HG02798 (cell line): ENCODE measurements at regions not wholly inside any gene's neighbourhood (a gene's known extent, or its start where the extent isn't known, plus 50 kb on each side); places are given as distances from the start of the nearest gene placed in this dataset.
"Not testable (repeated sequence)": the region's sequence is repeated elsewhere in the genome, so short reads cannot be mapped to it uniquely, and the experiment has no call there.

Experiments used
- ATAC-seq: cut with Tn5 transposase; IDR thresholded peaks from one replicate; pipeline ENCODE4 v1.9.1; 2021; ENCODE audit warnings: mild to moderate bottlenecking; ENCODE audit not compliant: unreplicated experiment, poor library complexity

DNA sequence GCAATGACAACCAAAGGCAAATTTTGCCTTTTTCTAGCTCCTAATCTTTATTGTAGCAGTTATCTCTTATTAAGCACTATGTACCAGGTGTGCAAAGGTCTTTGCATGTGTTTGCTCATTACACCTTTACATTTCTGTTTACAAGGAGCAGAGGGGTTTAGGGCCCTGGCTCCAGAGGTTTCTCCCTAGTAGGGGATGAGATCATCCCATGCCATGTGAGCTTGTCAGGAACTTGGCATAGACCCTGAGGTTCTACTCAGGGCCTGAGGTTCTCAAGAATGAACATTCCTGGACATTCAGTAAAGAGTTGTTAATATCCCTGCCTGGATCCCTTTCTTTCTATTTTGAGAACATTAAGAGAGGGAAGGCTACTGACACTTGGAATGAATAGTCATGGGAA lies 292.0 kb downstream of the RPAP3 start:
- ATAC-seq: no peak

DNA sequence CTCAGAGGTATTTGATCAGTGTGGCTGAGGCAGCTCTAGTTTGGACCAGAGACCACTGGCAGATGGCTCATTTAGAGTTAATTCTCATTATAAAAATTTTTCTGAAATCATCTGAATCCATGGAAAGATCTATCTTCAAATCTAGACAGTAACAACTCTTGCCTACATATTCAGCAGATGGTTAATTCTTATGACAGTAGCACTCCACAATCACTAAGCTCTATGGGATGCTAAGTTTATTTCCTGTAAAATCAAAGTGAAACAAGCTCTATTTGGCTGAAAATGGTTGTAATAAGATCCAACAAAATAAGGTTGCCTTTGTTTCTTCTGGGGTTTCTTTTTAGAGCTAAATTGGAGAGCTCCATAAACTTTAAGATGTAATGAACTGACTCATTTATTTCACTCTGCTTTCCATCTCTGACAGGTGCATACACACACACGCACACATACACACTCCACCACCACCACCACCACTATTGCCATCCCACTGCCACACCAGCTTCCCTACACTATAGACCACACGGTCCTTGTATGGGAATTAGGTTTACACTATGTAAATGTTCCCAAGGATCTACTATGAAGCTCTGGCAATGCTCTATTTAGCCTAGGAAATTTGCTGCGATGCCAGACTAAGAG lies 293.1 kb downstream of the RPAP3 start:
- no peak for ATAC-seq

DNA sequence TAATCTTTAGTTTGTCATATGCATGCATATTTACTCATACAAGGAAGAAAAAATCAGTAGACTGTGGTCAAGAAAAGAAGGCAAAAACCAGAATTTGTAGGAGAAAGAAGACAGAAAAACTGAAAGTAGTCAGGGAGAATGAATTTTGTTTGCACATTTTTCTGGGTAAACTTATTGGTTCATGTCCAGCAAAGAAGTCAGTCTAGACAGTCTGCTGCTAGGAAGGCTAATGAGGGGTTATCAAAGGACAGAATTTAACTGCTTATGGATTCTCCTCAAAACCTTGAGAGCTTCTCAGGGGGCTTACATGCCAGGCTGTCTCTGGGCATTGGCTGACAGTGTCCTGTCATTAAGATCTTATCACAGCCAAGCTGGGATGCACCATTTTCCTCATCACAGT lies 293.9 kb downstream of the RPAP3 start:
- no peak for ATAC-seq

DNA sequence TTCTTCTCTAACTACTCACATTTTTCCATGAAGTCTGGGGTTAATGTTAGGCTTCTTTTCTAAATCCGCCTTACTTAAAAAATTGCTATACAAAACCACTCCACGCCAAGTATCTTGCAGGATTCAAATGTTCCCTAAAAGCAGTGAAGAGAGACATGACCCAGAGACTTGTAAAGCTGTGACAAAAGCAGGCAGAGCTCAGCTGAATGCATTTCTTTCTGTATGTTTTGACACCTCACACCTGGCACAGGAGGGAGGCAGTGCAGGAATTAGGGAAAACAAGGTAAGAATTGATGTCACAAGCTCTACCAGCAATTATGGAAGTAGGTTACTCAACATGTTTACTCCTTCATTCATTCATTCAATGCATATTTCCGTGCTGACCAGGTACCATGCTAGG lies 295.0 kb downstream of the RPAP3 start:
- no peak for ATAC-seq

DNA sequence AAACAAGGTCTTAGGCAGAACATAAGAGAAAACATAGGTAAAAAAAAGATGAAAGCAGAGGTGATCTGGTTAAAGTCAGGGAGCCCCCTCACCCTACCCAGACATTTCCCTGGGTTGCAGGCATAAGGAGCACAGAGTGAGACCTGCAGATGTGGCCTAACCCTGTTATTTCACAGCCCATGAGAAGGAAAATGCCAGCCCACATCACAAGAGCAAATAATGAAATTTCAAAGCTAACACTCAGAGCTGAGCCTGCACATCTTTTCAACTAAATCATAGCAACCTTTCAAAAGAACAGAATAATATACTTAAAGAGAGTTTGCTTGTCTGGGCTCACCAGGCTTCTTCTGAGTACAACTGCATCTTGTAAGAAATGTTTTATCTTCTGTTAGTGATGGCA lies 295.4 kb downstream of the RPAP3 start:
- no peak for ATAC-seq

DNA sequence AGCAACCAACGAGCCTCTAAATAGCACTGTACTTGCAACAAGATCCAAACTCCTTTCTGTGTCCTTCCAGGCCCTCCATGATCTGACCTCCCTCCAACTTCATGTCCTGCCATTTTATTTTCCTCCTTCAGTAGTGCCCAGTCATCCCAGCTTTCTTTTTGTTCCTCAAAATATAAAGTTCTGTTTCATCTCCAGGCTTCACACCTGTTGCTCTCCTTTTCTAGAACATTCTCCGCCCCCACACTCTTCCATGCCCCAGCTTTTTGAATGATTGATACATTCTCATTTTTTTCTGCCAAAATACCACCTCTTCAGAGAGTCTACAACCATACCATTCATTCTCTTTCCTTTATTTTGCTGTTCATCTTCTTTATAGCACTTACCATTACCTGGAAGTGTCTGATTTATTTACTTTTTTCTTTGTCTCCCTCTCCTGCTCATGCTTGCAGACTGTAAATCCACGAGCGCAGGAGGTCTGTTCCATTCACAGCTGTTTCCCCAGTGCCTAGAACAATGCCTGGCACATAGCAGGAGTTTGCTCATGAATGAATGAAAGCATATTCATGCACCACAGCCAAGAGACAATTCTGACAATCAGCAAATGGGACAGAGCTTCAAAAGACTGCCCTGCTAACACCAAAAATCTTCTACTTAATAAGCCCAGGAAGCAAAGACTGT lies 296.4 kb downstream of the RPAP3 start:
- no peak for ATAC-seq

DNA sequence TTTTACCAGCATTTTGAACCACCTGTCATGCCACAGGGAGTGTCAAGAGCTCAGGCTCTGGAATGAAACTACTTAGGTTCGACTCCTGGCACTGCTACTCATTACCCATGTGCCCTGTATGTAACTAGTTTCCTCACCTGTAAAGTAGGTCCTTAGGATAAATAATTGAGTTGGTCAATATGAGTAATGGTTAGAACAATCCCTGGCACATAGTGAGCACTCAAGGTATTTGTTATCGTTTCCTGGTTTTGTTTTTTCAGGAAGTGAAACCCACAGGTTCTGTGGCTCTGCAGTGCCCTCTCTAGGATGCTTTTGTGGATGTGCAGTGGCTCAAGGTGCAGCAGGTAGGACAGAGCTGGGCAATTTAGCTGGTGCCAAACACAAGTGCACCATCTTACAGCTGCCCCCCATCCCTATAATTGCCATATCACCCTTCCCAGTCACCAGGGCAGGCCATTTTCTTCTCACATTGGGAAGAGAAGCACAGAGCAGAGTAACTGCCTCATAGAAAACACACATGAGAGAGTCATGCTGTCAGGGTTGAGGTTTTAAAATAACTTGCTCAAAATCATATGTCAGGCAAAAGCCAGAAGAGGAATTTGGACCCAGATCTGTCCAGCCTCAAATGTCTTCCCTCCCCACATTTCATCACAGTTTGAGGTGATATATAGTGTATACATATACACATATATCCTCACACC lies 297.5 kb downstream of the RPAP3 start:
- peak; percentile 89 for ATAC-seq

DNA sequence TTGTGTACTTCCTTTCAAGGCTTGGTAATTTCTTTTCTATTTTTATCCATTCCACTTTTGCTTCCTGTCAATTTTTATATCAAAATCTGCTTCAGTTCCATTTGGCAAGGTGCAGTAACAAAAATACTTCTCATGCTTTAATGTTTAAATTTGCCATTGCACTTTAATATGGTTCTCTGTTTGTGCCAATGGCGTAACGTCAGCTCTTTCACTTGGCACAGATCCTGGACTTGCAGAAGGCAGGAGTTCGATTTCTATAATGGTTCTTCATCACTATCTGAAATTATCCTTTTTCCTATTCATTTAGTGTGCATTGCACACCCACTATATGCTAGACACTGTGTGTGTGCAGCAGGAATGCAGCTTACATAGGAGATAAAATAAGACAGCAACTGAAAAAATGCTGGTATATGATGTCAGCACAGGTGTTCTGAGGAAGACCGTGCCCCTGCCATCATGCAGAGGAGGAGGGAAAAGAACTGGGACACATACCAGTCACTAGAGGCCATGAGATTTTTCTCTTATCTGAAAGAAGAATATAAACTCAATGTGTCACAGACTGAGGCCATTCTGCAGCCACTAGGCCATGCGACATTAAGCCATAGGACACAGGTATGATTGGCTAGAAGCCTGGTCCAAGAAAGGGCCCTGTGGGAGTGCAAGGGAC lies 298.2 kb downstream of the RPAP3 start:
- ATAC-seq: no peak

DNA sequence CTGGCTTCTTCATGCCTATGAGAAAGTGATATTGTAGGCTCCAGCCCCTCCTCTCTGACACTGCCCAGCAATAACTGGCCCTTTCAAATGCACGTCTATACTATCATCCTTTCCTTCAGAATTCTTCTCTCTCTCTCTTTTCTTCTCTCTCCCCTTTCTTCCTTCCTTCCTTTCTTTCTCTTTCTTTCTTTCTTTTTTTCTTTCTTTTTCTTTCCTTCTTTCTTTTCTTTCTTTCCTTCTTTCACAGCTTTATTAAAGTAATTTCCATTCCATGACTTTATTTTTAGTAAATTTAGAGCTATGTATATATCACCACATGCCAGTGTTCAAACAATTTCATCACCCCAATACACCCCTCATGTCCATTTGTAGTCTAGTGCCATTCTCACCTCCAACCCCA lies 302.1 kb downstream of the RPAP3 start:
- ATAC-seq: no peak

DNA sequence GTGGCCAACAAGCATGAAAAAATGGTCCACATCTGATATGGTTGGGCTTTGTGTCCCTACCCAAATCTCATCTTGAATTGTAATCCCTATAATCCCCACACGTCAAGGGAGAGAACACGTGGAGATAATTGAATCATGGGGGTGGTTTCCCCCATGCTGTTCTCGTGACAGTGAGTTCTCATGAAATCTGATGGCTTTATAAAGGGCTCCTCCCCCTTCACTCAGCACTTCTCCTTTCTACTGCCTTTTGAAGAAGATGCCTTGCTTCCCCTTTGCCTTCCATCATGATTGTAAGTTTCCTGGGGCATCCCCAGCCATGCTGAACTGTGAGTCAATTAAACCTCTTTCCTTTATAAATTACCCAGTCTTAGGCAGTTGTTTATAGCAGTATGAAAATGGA lies 304.6 kb downstream of the RPAP3 start:
- ATAC-seq: not testable (repeated sequence)

DNA sequence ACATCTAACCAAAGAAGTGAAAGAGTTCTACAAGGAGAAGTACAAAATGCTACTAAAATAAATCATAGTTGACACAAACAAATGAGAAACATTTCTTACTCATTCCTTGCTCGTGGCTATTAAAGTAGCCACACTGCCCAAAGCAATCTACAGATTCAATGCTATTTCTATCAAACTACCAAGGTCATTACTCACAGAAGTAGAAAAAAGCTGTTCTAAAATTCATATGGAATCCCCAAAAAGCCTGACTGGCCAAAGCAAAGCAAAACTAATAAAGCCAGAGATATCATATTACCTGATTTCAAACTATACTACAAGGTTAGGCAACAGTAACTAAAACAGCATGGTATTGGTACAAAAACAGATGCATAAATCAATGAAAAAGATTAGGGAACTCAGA lies 305.6 kb downstream of the RPAP3 start:
- no peak for ATAC-seq

DNA sequence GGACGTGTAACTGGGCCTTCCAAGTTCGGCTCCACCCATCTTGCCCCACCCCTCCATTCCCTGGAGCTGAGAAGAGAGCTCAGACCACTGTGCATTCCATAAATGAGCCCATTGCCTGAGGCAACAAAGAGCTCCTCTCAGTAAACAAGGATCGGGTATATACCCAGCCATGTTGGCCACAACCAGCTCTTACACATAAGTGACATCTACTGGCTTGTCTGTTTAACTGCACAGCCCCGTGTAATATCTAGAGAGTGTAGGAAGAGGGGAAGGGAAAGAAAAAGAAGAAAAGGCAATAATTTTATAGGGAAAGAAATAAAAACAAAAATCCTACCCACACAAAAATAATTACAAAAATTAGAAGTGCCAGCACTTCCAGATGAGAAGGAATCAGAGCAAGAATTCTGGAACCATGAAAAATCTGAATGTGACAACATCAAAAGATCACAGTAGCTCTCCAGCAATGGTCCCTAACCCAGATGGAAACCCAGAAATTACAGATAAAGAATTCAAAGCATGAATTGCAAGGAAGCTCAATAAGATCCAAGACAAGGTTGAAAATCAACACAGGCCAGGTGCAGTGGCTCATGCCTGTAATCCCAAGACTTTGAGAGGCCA lies 308.1 kb downstream of the RPAP3 start:
- ATAC-seq: peak; percentile 68

DNA sequence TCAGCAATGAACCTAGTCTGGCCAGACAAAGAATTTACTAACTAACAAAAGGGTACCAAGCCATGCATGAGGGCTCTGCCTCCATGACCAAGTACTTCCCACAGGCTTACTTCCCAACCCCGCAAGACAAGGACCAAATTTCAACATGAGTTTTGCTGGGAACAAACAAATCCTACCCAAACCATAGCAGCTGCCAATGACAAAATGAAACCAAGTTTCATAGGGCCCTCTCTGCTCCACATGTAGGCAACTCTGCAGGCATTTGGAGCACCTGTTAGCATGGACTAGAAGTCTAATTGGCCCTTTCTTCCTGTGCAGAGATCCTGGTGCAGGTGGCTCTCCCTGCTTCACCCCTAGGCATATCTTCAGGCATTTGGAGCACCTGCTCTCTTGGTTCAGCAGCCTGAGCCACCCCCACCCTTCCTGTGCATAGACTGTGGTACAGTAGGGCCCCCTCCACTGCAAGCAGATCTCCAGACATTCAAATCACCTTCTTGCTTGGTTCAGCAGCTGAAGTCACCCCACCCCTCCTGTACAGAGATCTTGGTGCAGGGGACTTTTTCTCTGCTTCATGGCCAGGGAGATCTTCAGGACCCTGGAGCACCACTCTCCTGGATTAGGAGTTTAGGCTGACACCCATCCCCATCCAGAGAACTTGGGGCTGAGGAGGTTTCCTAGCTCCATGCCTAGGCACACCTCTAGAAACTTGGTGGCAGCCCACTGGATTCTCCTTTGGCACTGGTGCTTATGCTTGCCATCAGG lies 308.7 kb downstream of the RPAP3 start:
- no peak for ATAC-seq

DNA sequence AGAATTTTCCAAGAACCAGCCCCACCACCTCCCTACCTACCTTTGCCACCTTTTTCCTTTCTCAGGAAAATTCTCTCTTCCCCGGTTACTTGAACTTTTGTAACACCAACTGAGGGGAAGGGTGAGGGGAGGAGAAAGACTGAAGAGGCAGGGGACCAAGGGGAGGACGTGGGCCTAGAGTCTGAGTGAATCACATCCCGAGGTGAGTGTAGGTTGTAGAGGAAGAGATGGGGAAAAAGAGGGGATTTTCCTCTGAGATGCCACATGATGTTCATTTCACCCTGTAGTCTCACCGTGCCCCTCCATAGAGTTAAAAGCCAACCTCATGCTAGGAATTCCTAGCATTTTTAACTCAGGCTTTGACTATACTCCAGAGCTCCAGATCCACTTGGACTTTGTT lies 311.8 kb downstream of the RPAP3 start:
- ATAC-seq: no peak

DNA sequence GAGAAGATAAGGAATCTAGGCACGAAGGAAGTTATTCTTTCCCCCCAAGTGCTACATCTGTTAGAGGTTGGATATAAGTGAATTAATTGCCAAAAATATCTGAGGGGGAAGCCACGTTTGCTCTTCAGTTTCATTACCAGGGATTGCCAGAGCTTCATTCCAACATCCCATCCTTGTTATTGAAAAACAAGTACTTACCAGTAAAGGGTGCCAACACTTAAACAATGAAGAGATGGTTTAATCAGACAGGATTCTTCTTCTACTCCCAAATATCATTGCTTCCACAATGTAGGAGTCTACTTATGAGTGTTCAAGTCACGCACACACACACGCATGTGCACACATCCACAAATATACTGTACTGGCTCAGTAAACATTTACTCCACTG lies 312.4 kb downstream of the RPAP3 start:
- ATAC-seq: no peak

DNA sequence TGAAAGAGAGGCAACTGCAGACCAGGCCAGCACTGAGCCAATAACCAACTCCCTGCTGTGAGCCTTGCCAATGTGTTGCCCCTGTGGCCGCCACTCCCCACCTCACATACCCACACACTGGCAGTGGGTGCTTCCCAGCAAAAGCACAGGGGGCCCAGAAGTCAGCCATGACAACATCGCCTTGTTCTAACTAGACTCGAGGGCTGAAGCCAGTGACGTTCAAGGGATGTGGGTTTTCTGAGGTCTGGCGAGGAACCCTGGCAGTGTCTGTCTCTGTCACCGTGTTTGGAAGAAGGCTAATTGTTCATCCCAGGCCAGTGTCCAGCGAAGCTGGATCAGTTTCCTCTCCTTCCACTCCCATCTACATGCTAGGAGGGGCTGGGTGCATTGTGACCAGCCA lies 311.8 kb upstream of the AMIGO2 start:
- ATAC-seq: no peak

DNA sequence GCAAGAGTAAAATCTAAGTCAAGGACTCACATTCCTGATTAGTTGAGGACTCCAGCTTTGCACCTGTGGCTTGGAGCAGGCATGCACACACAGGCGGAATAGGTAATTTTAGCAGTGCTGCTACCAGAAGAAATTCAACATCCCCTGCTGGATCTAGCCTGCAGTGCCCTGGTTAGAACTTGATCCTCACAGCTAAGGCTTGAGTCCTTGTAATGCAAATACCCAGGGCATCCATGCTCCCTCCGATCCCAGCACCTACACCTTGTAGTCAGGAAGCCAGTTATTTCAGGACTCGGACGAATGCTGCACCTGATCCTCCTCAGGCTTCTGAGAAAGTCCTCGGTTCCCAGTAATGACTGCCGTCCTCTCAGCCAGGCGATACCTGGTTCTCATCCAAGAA lies 309.0 kb upstream of the AMIGO2 start:
- no peak for ATAC-seq

DNA sequence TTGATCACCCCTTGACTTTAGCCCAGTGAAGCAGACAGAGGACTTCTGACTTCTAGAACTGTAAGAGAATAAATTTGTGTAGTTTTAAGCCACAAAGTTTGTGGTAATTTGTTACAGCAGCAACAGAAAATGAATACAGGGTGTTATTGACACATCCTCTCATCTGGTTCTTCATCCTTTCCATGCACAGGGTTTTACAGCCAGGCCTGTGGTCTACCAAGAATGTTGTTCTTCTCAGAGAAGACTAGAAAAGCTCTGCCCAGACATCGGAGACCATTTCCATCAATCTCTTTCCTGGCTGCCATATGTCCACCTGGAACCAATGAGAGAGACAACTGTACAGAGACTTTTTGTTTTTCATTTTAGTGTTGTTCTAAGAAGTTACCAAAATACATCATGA lies 308.2 kb upstream of the AMIGO2 start:
- ATAC-seq: no peak

DNA sequence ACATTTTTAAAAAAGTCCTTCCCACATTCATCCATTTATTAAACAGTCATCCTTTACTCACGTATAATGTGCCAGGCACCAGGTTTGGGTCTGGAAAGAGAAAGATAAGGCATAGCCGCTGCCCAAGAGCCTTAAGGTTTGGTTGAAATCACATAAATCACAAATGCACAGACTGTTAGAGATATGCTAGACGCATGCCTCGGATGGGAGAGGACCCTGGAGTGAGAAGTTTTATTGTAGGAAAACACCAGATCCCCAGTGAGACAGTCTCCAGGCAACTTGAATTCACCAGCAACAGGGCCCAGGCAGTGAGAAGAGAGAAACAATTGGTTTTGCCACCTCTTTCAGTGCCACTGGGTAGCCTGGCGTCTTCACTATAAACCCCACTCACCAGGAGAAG lies 305.9 kb upstream of the AMIGO2 start:
- ATAC-seq: no peak

DNA sequence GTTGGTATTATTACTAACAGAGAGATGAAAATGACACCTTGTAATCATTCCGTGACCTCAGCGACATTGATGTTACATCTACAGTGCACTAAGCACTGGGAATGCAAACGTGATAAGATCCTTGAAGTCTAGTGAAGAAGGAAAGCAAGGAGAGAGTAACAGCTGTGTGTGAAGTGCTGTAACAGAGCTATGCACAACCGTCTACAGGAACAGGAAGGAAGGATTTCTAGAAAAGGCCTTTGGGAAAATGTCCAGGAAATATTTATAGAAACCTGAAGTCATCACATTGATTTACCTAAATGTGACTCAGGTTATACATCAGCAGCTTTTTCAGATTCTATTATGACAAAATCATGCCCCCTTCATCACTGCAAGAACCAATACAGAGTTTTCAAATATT lies 304.2 kb upstream of the AMIGO2 start:
- ATAC-seq: no peak
